CD4-positive, alpha-beta T cell (primary cell): ENCODE measurements at regions not wholly inside any gene's neighbourhood (a gene's known extent, or its start where the extent isn't known, plus 50 kb on each side); places are given as distances from the start of the nearest gene placed in this dataset.

ENCODE experiments used
- ATAC-seq: fragments of 200-7000 bp; cut with Tn5 transposase; one replicate; pipeline ENCODE4 v1.10.0; 2022; ENCODE audit warnings: mild to moderate bottlenecking; ENCODE audit not compliant: poor library complexity
- CTCF ChIA-PET: fragments of 350-600 bp; sonication (Branson Sonifier 250); formaldehyde crosslinking; loops from one replicate; lab custom pipeline; 2021; ENCODE audit warnings: antibody characterized with exemption, inconsistent platforms; lab: Charles Lee
- POLR2A ChIA-PET: fragments of 350-600 bp; sonication (Branson Sonifier 250); formaldehyde crosslinking; loops from one replicate; lab custom pipeline; 2021; ENCODE audit warnings: antibody characterized with exemption, inconsistent platforms; lab: Charles Lee
- DNase-seq, 14 experiments: peaks; one replicate each; pipeline ENCODE4 v3.0.0-alpha.2; 2013 to 2020; ENCODE audit warnings: mixed read lengths in 2 of 14
- H3K27ac ChIP-seq, 2 donors: one replicate each; pipeline versions ENCODE4 v1.5.1 to v1.7.0; 2013; ENCODE audit warnings: low read length in 2 of 2, low read depth in 1 of 2, mild to moderate bottlenecking in 1 of 2
- H3K27me3 ChIP-seq, 2 experiments: 1 replicate in 1 of 2; 2 replicates in 1 of 2; pipeline versions ENCODE4 v1.6.1 to v1.7.0; 2013; ENCODE audit warnings: low read length in 2 of 2, control low read depth in 1 of 2, mild to moderate bottlenecking in 1 of 2, moderate library complexity in 1 of 2; ENCODE audit not compliant: insufficient read depth in 2 of 2, control insufficient read depth in 1 of 2
- H3K36me3 ChIP-seq: one replicate; pipeline ENCODE4 v1.6.1; 2013; ENCODE audit warnings: low read length, control low read depth; ENCODE audit not compliant: insufficient read depth
- H3K4me1 ChIP-seq: one replicate; pipeline ENCODE4 v1.6.1; 2013; ENCODE audit warnings: low read length, control low read depth; ENCODE audit not compliant: insufficient read depth
- H3K4me3 ChIP-seq: one replicate; pipeline ENCODE4 v1.5.1; 2013; ENCODE audit warnings: mild to moderate bottlenecking, low read length, moderate library complexity
- H3K9me3 ChIP-seq, 2 experiments: 1 replicate in 1 of 2; 2 replicates in 1 of 2; pipeline versions ENCODE4 v1.6.1 to v1.7.0; 2013; ENCODE audit warnings: low read length in 2 of 2, mild to moderate bottlenecking in 2 of 2, control low read depth in 1 of 2, moderate library complexity in 1 of 2; ENCODE audit not compliant: control insufficient read depth in 1 of 2, insufficient read depth in 1 of 2
- H3K27ac Mint-ChIP-seq: one replicate; pipeline ENCODE4 v1.8.0; 2020; ENCODE audit warnings: mixed read lengths
- H3K27me3 Mint-ChIP-seq: one replicate; pipeline ENCODE4 v1.8.0; 2021; ENCODE audit warnings: mixed read lengths
- H3K36me3 Mint-ChIP-seq: one replicate; pipeline ENCODE4 v1.8.0; 2021; ENCODE audit warnings: low read depth, mixed read lengths
- H3K4me1 Mint-ChIP-seq: one replicate; pipeline ENCODE4 v1.8.0; 2021; ENCODE audit warnings: low read depth, mixed read lengths
- H3K4me3 Mint-ChIP-seq: one replicate; pipeline ENCODE4 v1.8.0; 2020; ENCODE audit warnings: mild to moderate bottlenecking, mixed read lengths
- H3K9me3 Mint-ChIP-seq: one replicate; pipeline ENCODE4 v1.8.0; 2020; ENCODE audit warnings: mixed read lengths
- CTCF ChIP-seq: fragments of 200-600 bp; IDR thresholded peaks from one replicate; pipeline ENCODE4 v1.8.0; 2022; ENCODE audit warnings: antibody characterized with exemption, mild to moderate bottlenecking
- intact Hi-C, 2 experiments: fragments of 100-400 bp; cut with DNase I in 1 of 2; cut with micrococcal nuclease in 1 of 2; formaldehyde crosslinking; loops; one replicate each; pipeline versions ENCODE4 v1.15.1 to v1.9.0; 2023 to 2025; cut with DNase I, micrococcal nuclease

- H3K4me1 ChIP-seq = no peaks in the 10 kb centered on the region
- no peak for TF ChIP-seq CTCF
- Mint-ChIP-seq H3K36me3 (no peaks in the 10 kb centered on the region), H3K27ac (no peak overlapping the region), H3K9me3 (no peaks in the 10 kb centered on the region), H3K4me1 (no peaks in the 10 kb centered on the region), H3K27me3 (no peaks in the 10 kb centered on the region), H3K4me3 (no peak overlapping the region)
- no peaks in the 10 kb centered on the region for H3K36me3 ChIP-seq
- intact Hi-C loops = no loop called here
- H3K9me3 ChIP-seq = no peaks in the 10 kb centered on the region
- no peak overlapping the region for H3K4me3 ChIP-seq
- DNase-seq (no peak), ATAC-seq (no peak)
- POLR2A ChIA-PET = no interaction called here
- no peaks in the 10 kb centered on the region for H3K27me3 ChIP-seq
- CTCF ChIA-PET = no interaction called here
- H3K27ac ChIP-seq = no peak overlapping the region
Measured at GRCh38 chr2:187098154-187098553, 249.2 kb upstream of the ZSWIM2 start.

- intact Hi-C loops = no loop called here
Measured at GRCh38 chr2:187093771-187094412, 244.9 kb upstream of the ZSWIM2 start.

GRCh38 chr2:187091664-187092063 is 242.7 kb upstream of the ZSWIM2 start:
- Mint-ChIP-seq H3K27me3 (no peaks in the 10 kb centered on the region), H3K9me3 (no peaks in the 10 kb centered on the region), H3K27ac (no peak overlapping the region), H3K4me1 (no peaks in the 10 kb centered on the region), H3K4me3 (no peak overlapping the region), H3K36me3 (no peaks in the 10 kb centered on the region)
- Histone ChIP-seq H3K9me3 (peaks cover 0 to 4% of the 10 kb centered on the region in 2 experiments), H3K4me1 (no peaks in the 10 kb centered on the region), H3K27ac (no peak overlapping the region), H3K4me3 (no peak overlapping the region), H3K36me3 (no peaks in the 10 kb centered on the region), H3K27me3 (no peaks in the 10 kb centered on the region)
- intact Hi-C loops = no loop called here
- ATAC-seq (no peak), DNase-seq (no peak)
- ChIA-PET CTCF (no interaction called here), POLR2A (no interaction called here)
- TF ChIP-seq CTCF = no peak

More at GRCh38 chr2:187093771-187094412, 244.9 kb upstream of the ZSWIM2 start:
- Histone ChIP-seq H3K36me3 (no peaks in the 10 kb centered on the region), H3K4me1 (no peaks in the 10 kb centered on the region), H3K9me3 (peaks cover 0 to 4% of the 10 kb centered on the region in 2 experiments), H3K27ac (no peak overlapping the region), H3K4me3 (no peak overlapping the region), H3K27me3 (no peaks in the 10 kb centered on the region)
- CTCF ChIA-PET = no interaction called here
- no peak for TF ChIP-seq CTCF
- no peak overlapping the region for H3K27ac Mint-ChIP-seq
- no peaks in the 10 kb centered on the region for H3K4me1 Mint-ChIP-seq
- H3K27me3 Mint-ChIP-seq = no peaks in the 10 kb centered on the region
- no peaks in the 10 kb centered on the region for H3K9me3 Mint-ChIP-seq
- no peaks in the 10 kb centered on the region for H3K36me3 Mint-ChIP-seq
- DNase-seq (no peak), ATAC-seq (no peak)
- H3K4me3 Mint-ChIP-seq = no peak overlapping the region
- POLR2A ChIA-PET = no interaction called here
